ENCODE measurements at regions not wholly inside any gene's neighbourhood (a gene's known extent, or its start where the extent isn't known, plus 50 kb on each side); places are given as distances from the start of the nearest gene placed in this dataset.

DNA sequence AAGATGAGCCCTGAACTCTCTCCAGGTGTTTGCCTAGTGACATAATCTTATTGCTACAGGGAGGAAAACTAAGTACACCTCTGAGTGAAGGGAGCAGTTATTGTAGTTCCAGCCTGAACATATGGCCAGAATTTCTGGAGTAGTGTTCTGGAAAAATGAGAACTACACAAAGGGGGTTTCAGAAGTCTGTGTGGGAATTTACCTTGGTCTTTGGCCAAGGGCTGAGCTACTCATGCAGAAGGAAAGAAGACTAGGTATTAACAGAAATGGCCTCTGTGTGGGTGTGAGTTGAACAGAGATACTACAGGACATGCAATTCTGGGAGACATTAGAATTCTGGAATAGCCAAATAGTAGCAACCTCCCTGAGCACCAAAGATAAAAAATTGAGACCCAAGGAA, 1009.7 kb upstream of the GJE1 start:
- Histone ChIP-seq H3K27ac (ENCODE audit: extremely low read depth, low read depth, low read length) (no peak overlapping the region), H4K20me1 (replicated peaks; ENCODE audit: control insufficient read depth, insufficient read depth, low read length) (no peaks in the 10 kb centered on the region), H3K9me1 (ENCODE audit: control insufficient read depth, insufficient read depth, low read length) (no peaks in the 10 kb centered on the region), H3K9ac (ENCODE audit: insufficient read depth in 1 of 2, low read depth in 2 of 2, low read length in 2 of 2) (no peak overlapping the region), H3K4me1 (replicated peaks in 1 of 2; ENCODE audit: control insufficient read depth in 2 of 2, insufficient read depth in 2 of 2, low read length in 2 of 2) (no peaks in the 10 kb centered on the region), H3K79me2 (ENCODE audit: control insufficient read depth, insufficient read depth, low read length) (no peaks in the 10 kb centered on the region), H3K27me3 (ENCODE audit: control insufficient read depth in 2 of 2, insufficient read depth in 2 of 2, low read length in 2 of 2) (no peaks in the 10 kb centered on the region), H3K4me2 (ENCODE audit: insufficient read depth, low read length) (no peak overlapping the region), H3K36me3 (ENCODE audit: control insufficient read depth, insufficient read depth, low read length) (no peaks in the 10 kb centered on the region), H2AFZ (ENCODE audit: low read depth, low read length) (no peak overlapping the region), H3K9me3 (replicated peaks; ENCODE audit: control insufficient read depth, insufficient read depth, low read depth, low read length) (0 out of 2 replicates have a peak, but pooled peaks cover 2% of the 10 kb centered on the region), H3K4me3 (no peak overlapping the region)
- in situ Hi-C loops (cut with MboI): no loop called here
- ChIA-PET POLR2A (no interaction called here), CTCF (ENCODE audit: low intra/inter-chr PET ratio) (no interaction called here)
- BruUV-seq (replicated peaks): no TSS peak
- no peak for FAIRE-seq
- intact Hi-C loops (cut with micrococcal nuclease): no loop called here
- no peak for ATAC-seq
- TF ChIP-seq RBM15 (IDR thresholded peaks at IDR 0.05; ENCODE audit: insufficient read depth, low read length) (no peak), YBX1 (IDR thresholded peaks at IDR 0.05) (no peak), MAFK (IDR thresholded peaks at IDR 0.05; ENCODE audit: low read length) (no peak), ZFP30 (CRISPR knock-in tag; IDR thresholded peaks at IDR 0.05; ENCODE audit: borderline replicate concordance) (no peak), PTTG1 (tag; IDR thresholded peaks at IDR 0.05; ENCODE audit: low read depth) (no peak), MAFG (tag; conservative IDR thresholded peaks at IDR 0.05) (no peak), ZNF644 (tag; IDR thresholded peaks at IDR 0.05; ENCODE audit: low read depth) (no peak), WHSC1 (IDR thresholded peaks at IDR 0.05; ENCODE audit: low read length) (no peak), KAT8 (IDR thresholded peaks at IDR 0.05; ENCODE audit: low read depth) (no peak)
- DNase-seq (ENCODE audit: extremely low read depth in 1 of 4, low spot score in 3 of 4): no peak

GRCh38 chr6:141118991-141119390, 1013.7 kb upstream of the GJE1 start:
- BruUV-seq (replicated peaks): no TSS peak
- no peak for FAIRE-seq
- intact Hi-C loops (cut with micrococcal nuclease): no loop called here
- TF ChIP-seq SIX5 (IDR thresholded peaks at IDR 0.05; ENCODE audit: borderline replicate concordance in 1 of 2, insufficient read depth in 1 of 2, low read depth in 1 of 2, low read length in 2 of 2): no peak
- no peak for TF ChIP-seq ZNF280B (CRISPR knock-in tag; IDR thresholded peaks at IDR 0.05)
- TF ChIP-seq GMEB1 (CRISPR knock-in tag; IDR thresholded peaks at IDR 0.05): no peak
- TF ChIP-seq ZBTB7A (IDR thresholded peaks at IDR 0.05; ENCODE audit: borderline replicate concordance, control insufficient read depth, low read depth, low read length): no peak
- no peak for TF ChIP-seq MEF2A (IDR thresholded peaks at IDR 0.05; ENCODE audit: control insufficient read depth, low read depth, low read length)
- TF ChIP-seq ZFP36 (IDR thresholded peaks at IDR 0.05; ENCODE audit: low read depth, low read length, partially characterized antibody): no peak

More at GRCh38 chr6:141118991-141119390, 1013.7 kb upstream of the GJE1 start:
- H3K9ac ChIP-seq (ENCODE audit: insufficient read depth in 1 of 2, low read depth in 2 of 2, low read length in 2 of 2): no peak overlapping the region
- no peaks in the 10 kb centered on the region for H3K27me3 ChIP-seq (ENCODE audit: control insufficient read depth in 2 of 2, insufficient read depth in 2 of 2, low read length in 2 of 2)
- in situ Hi-C loops (cut with MboI): no loop called here
- CTCF ChIA-PET (ENCODE audit: low intra/inter-chr PET ratio): no interaction called here
- no peaks in the 10 kb centered on the region for H3K36me3 ChIP-seq (ENCODE audit: control insufficient read depth, insufficient read depth, low read length)
- H3K4me2 ChIP-seq (ENCODE audit: insufficient read depth, low read length): no peak overlapping the region
- no peak overlapping the region for H2AFZ ChIP-seq (ENCODE audit: low read depth, low read length)
- ATAC-seq (no peak), DNase-seq (ENCODE audit: extremely low read depth in 1 of 4, low spot score in 3 of 4) (no peak)
- 0% methylated on average over 1 of the region's 2 CpGs for WGBS (ENCODE audit: insufficient coverage, low coverage, missing lambda C conversion rate)
- H3K4me1 ChIP-seq (replicated peaks in 1 of 2; ENCODE audit: control insufficient read depth in 2 of 2, insufficient read depth in 2 of 2, low read length in 2 of 2): no peaks in the 10 kb centered on the region
- no peak overlapping the region for H3K27ac ChIP-seq (ENCODE audit: extremely low read depth, low read depth, low read length)
- no peaks in the 10 kb centered on the region for H4K20me1 ChIP-seq (replicated peaks; ENCODE audit: control insufficient read depth, insufficient read depth, low read length)
- H3K9me3 ChIP-seq (replicated peaks; ENCODE audit: control insufficient read depth, insufficient read depth, low read depth, low read length): 0 out of 2 replicates have a peak, but pooled peaks cover 2% of the 10 kb centered on the region
- H3K79me2 ChIP-seq (ENCODE audit: control insufficient read depth, insufficient read depth, low read length): no peaks in the 10 kb centered on the region
- no peaks in the 10 kb centered on the region for H3K9me1 ChIP-seq (ENCODE audit: control insufficient read depth, insufficient read depth, low read length)
- POLR2A ChIA-PET: no interaction called here
- H3K4me3 ChIP-seq: no peak overlapping the region

Measured in K562 (cell line).